CD8-positive, alpha-beta memory T cell (primary cell): ENCODE measurements at regions not wholly inside any gene's neighbourhood (a gene's known extent, or its start where the extent isn't known, plus 50 kb on each side); places are given as distances from the start of the nearest gene placed in this dataset.
"Not testable (repeated sequence)": the region's sequence is repeated elsewhere in the genome, so short reads cannot be mapped to it uniquely, and the experiment has no call there.

ENCODE experiments used
- CTCF ChIA-PET: fragments of 350-600 bp; sonication (Branson Sonifier 250); formaldehyde crosslinking; loops from one replicate; lab custom pipeline; 2021; ENCODE audit warnings: antibody characterized with exemption; lab: Charles Lee
- POLR2A ChIA-PET: fragments of 350-600 bp; sonication (Branson Sonifier 250); formaldehyde crosslinking; loops from one replicate; lab custom pipeline; 2021; ENCODE audit warnings: antibody characterized with exemption; lab: Charles Lee
- DNase-seq, 5 donors: peaks; one replicate each; pipeline versions ENCODE4 v3.0.0 to v3.0.0-alpha.2; 2020 to 2022; ENCODE audit warnings: mixed read lengths in 1 of 5
- H3K27ac ChIP-seq: one replicate; pipeline ENCODE4 v1.7.0; 2013; ENCODE audit warnings: low read depth, mild to moderate bottlenecking, low read length, moderate library complexity
- H3K27me3 ChIP-seq: 2 replicates; pipeline ENCODE4 v1.7.0; 2013; ENCODE audit warnings: low read length, mild to moderate bottlenecking; ENCODE audit not compliant: insufficient read depth, poor library complexity, severe bottlenecking
- H3K36me3 ChIP-seq: 2 replicates; pipeline ENCODE4 v1.7.0; 2013; ENCODE audit warnings: mild to moderate bottlenecking, low read length, moderate library complexity; ENCODE audit not compliant: insufficient read depth
- H3K4me1 ChIP-seq: 2 replicates; pipeline ENCODE4 v1.7.0; 2013; ENCODE audit warnings: mild to moderate bottlenecking, low read length, moderate library complexity; ENCODE audit not compliant: insufficient read depth
- H3K4me3 ChIP-seq: 2 replicates; pipeline ENCODE4 v1.7.0; 2013; ENCODE audit warnings: mild to moderate bottlenecking, low read length
- H3K9me3 ChIP-seq: 2 replicates; pipeline ENCODE4 v1.7.0; 2013; ENCODE audit warnings: mild to moderate bottlenecking, low read length
- H3K27ac Mint-ChIP-seq, 8 donors: one replicate each; pipeline ENCODE4 v1.8.0; 2020 to 2021; ENCODE audit warnings: mixed read lengths in 8 of 8, mild to moderate bottlenecking in 6 of 8, inconsistent platforms in 3 of 8, moderate library complexity in 3 of 8
- H3K27me3 Mint-ChIP-seq, 2 donors: one replicate each; pipeline ENCODE4 v1.8.0; 2020 to 2021; ENCODE audit warnings: mixed read lengths in 2 of 2, mild to moderate bottlenecking in 1 of 2, moderate library complexity in 1 of 2
- H3K36me3 Mint-ChIP-seq, 3 donors: one replicate each; pipeline ENCODE4 v1.8.0; 2020 to 2021; ENCODE audit warnings: mixed read lengths in 3 of 3, inconsistent platforms in 1 of 3, mild to moderate bottlenecking in 1 of 3
- H3K4me1 Mint-ChIP-seq, 3 donors: one replicate each; pipeline ENCODE4 v1.8.0; 2020 to 2021; ENCODE audit warnings: mixed read lengths in 3 of 3, inconsistent platforms in 1 of 3, mild to moderate bottlenecking in 1 of 3
- H3K4me3 Mint-ChIP-seq, 7 donors: one replicate each; pipeline ENCODE4 v1.8.0; 2020 to 2021; ENCODE audit warnings: mixed read lengths in 7 of 7, mild to moderate bottlenecking in 6 of 7, moderate library complexity in 4 of 7, inconsistent platforms in 2 of 7
- H3K9me3 Mint-ChIP-seq, 5 donors: one replicate each; pipeline ENCODE4 v1.8.0; 2020 to 2022; ENCODE audit warnings: mixed read lengths in 5 of 5, mild to moderate bottlenecking in 3 of 5, moderate library complexity in 2 of 5, inconsistent platforms in 1 of 5

GRCh38 chr11:89654669-89655068 is 55.4 kb upstream of the TRIM77 start:
- H3K27me3 ChIP-seq, H3K4me3 ChIP-seq, H3K4me1 ChIP-seq, H3K4me3 Mint-ChIP-seq, H3K36me3 ChIP-seq, H3K27ac Mint-ChIP-seq, H3K27me3 Mint-ChIP-seq, H3K4me1 Mint-ChIP-seq, H3K27ac ChIP-seq, H3K36me3 Mint-ChIP-seq, H3K9me3 ChIP-seq, DNase-seq, H3K9me3 Mint-ChIP-seq, POLR2A ChIA-PET, CTCF ChIA-PET: not testable (repeated sequence)

DNA sequence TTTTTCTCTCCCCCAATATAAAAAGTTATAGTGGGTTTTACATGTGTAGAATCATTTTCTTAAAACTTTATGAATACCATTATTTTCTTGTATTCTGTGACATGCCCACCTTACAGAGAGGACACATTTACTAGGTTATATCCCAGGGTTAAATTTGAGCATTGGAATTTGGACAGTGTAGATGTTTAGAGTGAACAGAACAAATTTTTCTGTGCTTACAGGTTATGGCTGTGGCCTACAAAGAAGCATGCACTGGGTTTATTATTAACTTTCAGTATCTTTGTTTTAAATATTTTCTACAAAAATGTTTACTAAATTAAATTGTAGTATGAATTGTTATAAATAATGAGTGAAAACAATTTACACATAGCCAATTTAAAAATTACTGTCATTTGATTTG is 51.3 kb upstream of the TRIM77 start:
- H3K4me3 Mint-ChIP-seq, H3K4me1 ChIP-seq, H3K4me3 ChIP-seq, CTCF ChIA-PET, H3K27me3 ChIP-seq, H3K36me3 Mint-ChIP-seq, POLR2A ChIA-PET, DNase-seq, H3K4me1 Mint-ChIP-seq, H3K27me3 Mint-ChIP-seq, H3K27ac Mint-ChIP-seq, H3K9me3 ChIP-seq, H3K36me3 ChIP-seq, H3K27ac ChIP-seq: not testable (repeated sequence)
- H3K9me3 Mint-ChIP-seq = peaks cover 0 to 10% (median 4%) of the 10 kb centered on the region in 5 donors

- H3K4me1 ChIP-seq, H3K4me3 Mint-ChIP-seq, DNase-seq, H3K27ac Mint-ChIP-seq, H3K9me3 ChIP-seq, H3K4me1 Mint-ChIP-seq, H3K4me3 ChIP-seq, POLR2A ChIA-PET, CTCF ChIA-PET, H3K36me3 ChIP-seq, H3K36me3 Mint-ChIP-seq, H3K27me3 Mint-ChIP-seq, H3K27ac ChIP-seq, H3K27me3 ChIP-seq: not testable (repeated sequence)
- peaks cover 0 to 10% (median 7%) of the 10 kb centered on the region in 5 donors for H3K9me3 Mint-ChIP-seq
Measured at GRCh38 chr11:89659414-89659813, 50.7 kb upstream of the TRIM77 start.

DNA sequence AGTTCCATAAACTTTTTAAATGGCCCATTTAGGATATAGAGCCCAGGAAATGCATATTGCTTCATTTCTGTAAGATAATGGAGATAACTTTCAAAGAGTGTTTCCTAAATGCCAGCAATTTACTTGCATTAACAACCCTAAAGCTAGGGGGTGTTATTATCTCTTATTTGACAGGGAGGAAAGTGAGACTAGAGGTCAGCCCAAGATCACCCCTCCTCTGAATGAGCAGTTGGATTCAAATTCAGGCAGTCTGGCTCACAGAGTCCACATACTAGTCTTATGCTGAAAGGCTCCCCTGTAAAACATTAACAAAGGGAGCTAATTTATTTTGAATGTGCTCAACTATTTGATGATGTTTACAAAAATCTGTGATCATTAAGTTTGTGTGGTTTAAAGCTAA is 49.9 kb upstream of the TRIM77 start:
- DNase-seq = no peak
- H3K4me1 ChIP-seq = no peaks in the 10 kb centered on the region
- H3K27me3 ChIP-seq = no peaks in the 10 kb centered on the region
- no peaks in the 10 kb centered on the region for H3K9me3 ChIP-seq
- ChIA-PET CTCF (no interaction called here), POLR2A (no interaction called here)
- no peak overlapping the region for H3K4me3 Mint-ChIP-seq
- no peak overlapping the region for H3K27ac ChIP-seq
- H3K4me3 ChIP-seq = no peak overlapping the region
- H3K27ac Mint-ChIP-seq = no peak overlapping the region
- peaks cover 0 to 10% (median 7%) of the 10 kb centered on the region in 5 donors for H3K9me3 Mint-ChIP-seq
- no peaks in the 10 kb centered on the region for H3K4me1 Mint-ChIP-seq
- no peaks in the 10 kb centered on the region for H3K36me3 Mint-ChIP-seq
- no peaks in the 10 kb centered on the region for H3K36me3 ChIP-seq
- H3K27me3 Mint-ChIP-seq = no peaks in the 10 kb centered on the region
